Pancreas (tissue), 10 donors: ENCODE measurements at regions not wholly inside any gene's neighbourhood (a gene's known extent, or its start where the extent isn't known, plus 50 kb on each side); places are given as distances from the start of the nearest gene placed in this dataset.

Experiments
- ATAC-seq, 4 donors: fragments of 200-7000 bp; cut with Tn5 transposase; one replicate each; pipeline versions ENCODE4 v1.8.0 to v1.9.1; 2020; ENCODE audit warnings: mild to moderate bottlenecking in 4 of 4, moderate library complexity in 4 of 4
- DNase-seq, 6 donors: peaks; one replicate each; pipeline ENCODE4 v3.0.0-alpha.2; 2020
- FAIRE-seq: peaks from 2 replicates; lab custom pipeline; 2012; peaks lifted over from hg19 to GRCh38; lab: Jason Lieb, UNC
- H3K27ac ChIP-seq, 4 donors: fragments of 200-600 bp; sonication (generic); 1 replicate in 3 of 4; 2 replicates in 1 of 4; pipeline versions ENCODE4 v1.5.0 to v1.8.0; 2020
- H3K27me3 ChIP-seq, 4 donors: fragments of 200-600 bp; one replicate each; pipeline ENCODE4 v1.8.0; 2021
- H3K36me3 ChIP-seq, 3 donors: fragments of 200-600 bp; sonication (generic) in 1 of 3; one replicate each; pipeline versions ENCODE4 v1.5.0 to v1.8.0; 2020 to 2021
- H3K4me1 ChIP-seq, 3 donors: fragments of 200-600 bp; one replicate each; pipeline ENCODE4 v1.8.0; 2021
- H3K4me3 ChIP-seq, 4 donors: fragments of 200-600 bp; sonication (generic) in 2 of 4; one replicate each; pipeline versions ENCODE4 v1.5.0 to v1.8.0; 2020 to 2021
- H3K9me3 ChIP-seq, 4 donors: fragments of 200-600 bp; one replicate each; pipeline ENCODE4 v1.8.0; 2021
- WGBS, 2 donors: extraction: QIAGEN DNeasy Blood & Tissue Kit; methylation state at CpG; one replicate each; pipeline ENCODE4 v1.1.7; 2013; 5-methylcytosine and 5-hydroxymethylcytosine counted together
- intact Hi-C, 3 donors: fragments of 100-400 bp; cut with DNase I; formaldehyde crosslinking; loops; one replicate each; pipeline versions ENCODE4 v1.11.1 to v1.14.2; 2022
- TF ChIP-seq, protein P1 (sequence below), 4 donors: fragments of 200-600 bp; sonication (generic) in 3 of 4; IDR thresholded peaks; one replicate each; pipeline versions ENCODE4 v1.5.0 to v1.8.0; 2021; ENCODE audit warnings: antibody characterized with exemption in 4 of 4
- donor health status: healthy with polysubstance abuse.
- donor health status: DM: no; HTN: no; CAD: no; lungs with moderate emphysema.
- donor health status: DM: no; HTN: no; CAD: no.
- donor health status: control.
- donor health status: control.
- donor health status: Bipolar disorder and iron deficiency.
- donor health status: DM: yes; HTN: yes; CAD: no.
- donor health status: DM: no; HTN: no; CAD: no.
- donor health status: DM: no; HTN: no; CAD: no.
- donor health status: DM: yes; HTN: yes; CAD: no.

DNA sequence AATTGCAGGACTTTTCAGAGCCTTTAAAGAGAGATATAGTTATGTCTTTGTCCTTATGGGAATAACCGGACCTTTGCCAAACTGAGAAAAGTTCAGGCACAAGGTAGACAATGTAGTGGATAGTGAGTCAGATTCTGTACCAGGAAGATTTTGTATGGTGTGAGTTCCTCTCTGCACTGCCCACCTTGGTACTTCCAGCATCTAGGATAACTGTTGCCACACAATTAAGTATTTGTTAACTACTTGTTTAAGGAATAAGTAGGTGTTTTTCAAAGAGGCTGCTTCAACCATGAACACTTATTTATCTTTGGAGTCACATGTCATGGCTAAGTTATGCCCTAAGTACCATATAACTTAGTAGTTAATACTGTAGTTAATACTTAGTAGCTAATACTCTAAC lies 131.8 kb upstream of the DOK5 start:
- no peaks in the 10 kb centered on the region for H3K9me3 ChIP-seq
- no peak for FAIRE-seq
- TF ChIP-seq, protein P1, sequence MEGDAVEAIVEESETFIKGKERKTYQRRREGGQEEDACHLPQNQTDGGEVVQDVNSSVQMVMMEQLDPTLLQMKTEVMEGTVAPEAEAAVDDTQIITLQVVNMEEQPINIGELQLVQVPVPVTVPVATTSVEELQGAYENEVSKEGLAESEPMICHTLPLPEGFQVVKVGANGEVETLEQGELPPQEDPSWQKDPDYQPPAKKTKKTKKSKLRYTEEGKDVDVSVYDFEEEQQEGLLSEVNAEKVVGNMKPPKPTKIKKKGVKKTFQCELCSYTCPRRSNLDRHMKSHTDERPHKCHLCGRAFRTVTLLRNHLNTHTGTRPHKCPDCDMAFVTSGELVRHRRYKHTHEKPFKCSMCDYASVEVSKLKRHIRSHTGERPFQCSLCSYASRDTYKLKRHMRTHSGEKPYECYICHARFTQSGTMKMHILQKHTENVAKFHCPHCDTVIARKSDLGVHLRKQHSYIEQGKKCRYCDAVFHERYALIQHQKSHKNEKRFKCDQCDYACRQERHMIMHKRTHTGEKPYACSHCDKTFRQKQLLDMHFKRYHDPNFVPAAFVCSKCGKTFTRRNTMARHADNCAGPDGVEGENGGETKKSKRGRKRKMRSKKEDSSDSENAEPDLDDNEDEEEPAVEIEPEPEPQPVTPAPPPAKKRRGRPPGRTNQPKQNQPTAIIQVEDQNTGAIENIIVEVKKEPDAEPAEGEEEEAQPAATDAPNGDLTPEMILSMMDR (IDR thresholded peaks at IDR 0.05): no peak
- no peak for ATAC-seq
- intact Hi-C loops: no loop called here
- no peak overlapping the region for H3K4me3 ChIP-seq
- WGBS, 2 donors: 88 to 93% methylated on average over 1 of the region's 1 CpG
- peaks cover 0 to 9% (median 7%) of the 10 kb centered on the region in 3 donors for H3K4me1 ChIP-seq
- no peaks in the 10 kb centered on the region for H3K36me3 ChIP-seq
- no peak for DNase-seq
- H3K27me3 ChIP-seq: no peaks in the 10 kb centered on the region
- no peak overlapping the region for H3K27ac ChIP-seq

- Histone ChIP-seq H3K9me3 (no peaks in the 10 kb centered on the region), H3K27ac (no peak overlapping the region), H3K4me1 (peaks cover 0 to 9% (median 7%) of the 10 kb centered on the region in 3 donors), H3K27me3 (no peaks in the 10 kb centered on the region), H3K36me3 (no peaks in the 10 kb centered on the region), H3K4me3 (no peak overlapping the region)
- TF ChIP-seq, protein P1 (IDR thresholded peaks at IDR 0.05): no peak
- WGBS, 2 donors: 52 to 72% methylated on average over 2 of the region's 2 CpGs
- intact Hi-C loops: no loop called here
- ATAC-seq (no peak), FAIRE-seq (no peak), DNase-seq (no peak)
Measured at GRCh38 chr20:54344832-54345231, 130.6 kb upstream of the DOK5 start.

DNA sequence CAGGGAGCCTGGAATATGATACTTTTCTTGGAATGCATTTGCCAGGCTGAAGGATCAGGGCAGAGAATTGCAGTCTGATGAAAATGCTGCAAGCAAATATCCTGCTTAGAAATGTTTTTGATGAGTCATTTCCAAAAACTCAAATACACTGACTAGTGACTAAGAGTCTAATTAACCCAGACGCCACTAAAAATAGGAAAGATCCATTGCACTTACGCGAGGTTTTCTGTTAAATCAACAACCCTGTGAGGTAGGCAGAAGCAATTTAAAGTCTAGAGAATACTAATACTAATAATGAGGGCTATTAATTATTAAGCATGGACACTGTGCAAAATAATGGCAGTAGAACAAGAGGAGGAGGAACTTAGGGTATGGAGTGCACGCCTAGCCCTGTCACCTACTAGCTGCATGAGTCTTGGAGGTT lies 130.1 kb upstream of the DOK5 start:
- Histone ChIP-seq H3K4me1 (peaks cover 0 to 7% (median 4%) of the 10 kb centered on the region in 3 donors), H3K4me3 (no peak overlapping the region), H3K9me3 (no peaks in the 10 kb centered on the region), H3K27me3 (no peaks in the 10 kb centered on the region), H3K36me3 (no peaks in the 10 kb centered on the region), H3K27ac (no peak overlapping the region)
- intact Hi-C loops: no loop called here
- WGBS, 2 donors: 52 to 53% methylated on average over 4 of the region's 4 CpGs
- no peak for DNase-seq
- ATAC-seq: peak in 2 of 4 donors; percentile 31 to 71
- TF ChIP-seq, protein P1 (IDR thresholded peaks at IDR 0.05): no peak
- no peak for FAIRE-seq

DNA sequence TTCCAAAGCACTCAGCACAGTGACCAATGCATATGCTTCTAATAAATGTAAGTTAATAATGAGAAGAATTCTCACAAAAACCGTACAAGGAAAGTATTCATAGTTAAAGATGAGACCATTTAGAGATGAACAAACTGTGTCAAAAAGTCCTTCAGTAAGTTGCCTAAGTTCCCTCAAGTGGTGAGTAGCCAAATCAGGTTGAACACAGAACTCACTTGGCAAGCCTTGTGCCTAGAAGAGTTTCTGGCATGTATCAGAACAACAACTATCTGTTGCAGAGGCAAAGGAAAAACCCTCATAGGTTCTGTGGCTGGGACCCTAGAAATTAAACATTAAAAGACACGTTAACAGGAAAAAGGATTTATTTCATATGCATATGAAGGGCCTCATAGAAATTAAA lies 129.6 kb upstream of the DOK5 start:
- H3K4me1 ChIP-seq: peaks cover 0 to 3% (median 0%) of the 10 kb centered on the region in 3 donors
- no peaks in the 10 kb centered on the region for H3K9me3 ChIP-seq
- intact Hi-C loops: no loop called here
- H3K27me3 ChIP-seq: no peaks in the 10 kb centered on the region
- FAIRE-seq (no peak), DNase-seq (no peak), ATAC-seq (peak in 1 of 4 donors; percentile 16)
- no peak overlapping the region for H3K4me3 ChIP-seq
- no peak overlapping the region for H3K27ac ChIP-seq
- no peaks in the 10 kb centered on the region for H3K36me3 ChIP-seq
- 58 to 71% methylated on average over 2 of the region's 2 CpGs for WGBS, 2 donors
- TF ChIP-seq, protein P1 (IDR thresholded peaks at IDR 0.05): no peak

- intact Hi-C loops: no loop called here
- H3K4me1 ChIP-seq: no peaks in the 10 kb centered on the region
- TF ChIP-seq, protein P1 (IDR thresholded peaks at IDR 0.05): no peak
- ATAC-seq (no peak), FAIRE-seq (no peak), DNase-seq (no peak)
- no peak overlapping the region for H3K27ac ChIP-seq
- WGBS, 2 donors: 88 to 94% methylated on average over 1 of the region's 1 CpG
- H3K9me3 ChIP-seq: no peaks in the 10 kb centered on the region
- H3K36me3 ChIP-seq: no peaks in the 10 kb centered on the region
- no peak overlapping the region for H3K4me3 ChIP-seq
- no peaks in the 10 kb centered on the region for H3K27me3 ChIP-seq
Measured at GRCh38 chr20:54346276-54346675, 129.1 kb upstream of the DOK5 start.
